GM23338 (cell line): ENCODE measurements at regions not wholly inside any gene's neighbourhood (a gene's known extent, or its start where the extent isn't known, plus 50 kb on each side); places are given as distances from the start of the nearest gene placed in this dataset.

Source experiments
- CREB1 ChIP-seq: fragments of 250-450 bp; sonication (Bioruptor Pico); IDR thresholded peaks from 2 replicates; pipeline ENCODE4 v1.5.0; 2020; ENCODE audit warnings: low read depth, mild to moderate bottlenecking, moderate library complexity
- CTCF ChIP-seq, 2 experiments: fragments of 200-600 bp in 1 of 2; sonication (generic) in 1 of 2; conservative IDR thresholded peaks; 2 replicates each; pipeline versions ENCODE4 v1.5.1 to v1.6.1; 2016 to 2017; ENCODE audit warnings: antibody characterized with exemption in 2 of 2, low read depth in 2 of 2, mild to moderate bottlenecking in 2 of 2, moderate library complexity in 1 of 2
- EZH2 ChIP-seq: fragments of 200-600 bp; sonication (generic); IDR thresholded peaks from one replicate; pipeline ENCODE4 v1.8.0; 2017; ENCODE audit warnings: antibody characterized with exemption, mild to moderate bottlenecking, low read depth; ENCODE audit not compliant: unreplicated experiment
- EZH2phosphoT487 ChIP-seq: fragments of 200-600 bp; sonication (generic); IDR thresholded peaks from one replicate; pipeline ENCODE4 v1.8.1; 2018; ENCODE audit warnings: antibody characterized with exemption; ENCODE audit not compliant: unreplicated experiment
- JUNB ChIP-seq: IDR thresholded peaks from one replicate; pipeline ENCODE4 v1.6.1; 2016; ENCODE audit warnings: antibody characterized with exemption; ENCODE audit not compliant: unreplicated experiment
- NANOG ChIP-seq: IDR thresholded peaks from 2 replicates; pipeline ENCODE4 v1.6.1; 2016; ENCODE audit warnings: antibody characterized with exemption, borderline replicate concordance
- POLR2AphosphoS5 ChIP-seq: IDR thresholded peaks from 2 replicates; pipeline ENCODE4 v1.6.1; 2016; ENCODE audit warnings: antibody characterized with exemption, low read depth
- REST ChIP-seq: IDR thresholded peaks from one replicate; pipeline ENCODE4 v1.6.1; 2018; ENCODE audit warnings: antibody characterized with exemption; ENCODE audit not compliant: unreplicated experiment
- STAT1 ChIP-seq: IDR thresholded peaks from one replicate; pipeline ENCODE4 v1.6.1; 2016; ENCODE audit warnings: antibody characterized with exemption; ENCODE audit not compliant: unreplicated experiment
- ZNF114 ChIP-seq: fragments of 250-450 bp; sonication (Bioruptor Pico); IDR thresholded peaks from 2 replicates; pipeline ENCODE4 v1.5.0; 2020; ENCODE audit warnings: mild to moderate bottlenecking, moderate library complexity
- ZNF331 ChIP-seq: fragments of 250-450 bp; sonication (Bioruptor Pico); IDR thresholded peaks from 2 replicates; pipeline ENCODE4 v1.5.0; 2020; ENCODE audit warnings: low read depth, mild to moderate bottlenecking, moderate library complexity
- TF ChIP-seq, protein P1 (sequence below): fragments of 250-450 bp; sonication (Bioruptor Pico); IDR thresholded peaks from 2 replicates; pipeline ENCODE4 v1.5.0; 2020; ENCODE audit warnings: mild to moderate bottlenecking, moderate library complexity
- TF ChIP-seq, protein P2 (sequence below): IDR thresholded peaks from 2 replicates; pipeline ENCODE4 v1.6.1; 2016; ENCODE audit warnings: antibody characterized with exemption

- TF ChIP-seq POLR2AphosphoS5, result no peak
- TF ChIP-seq REST, result no peak
- TF ChIP-seq CTCF (conservative IDR thresholded peaks at IDR 0.05; ENCODE audit: low read depth in 2 of 2), result no peak
- TF ChIP-seq EZH2, result no peak
- TF ChIP-seq, protein P1, sequence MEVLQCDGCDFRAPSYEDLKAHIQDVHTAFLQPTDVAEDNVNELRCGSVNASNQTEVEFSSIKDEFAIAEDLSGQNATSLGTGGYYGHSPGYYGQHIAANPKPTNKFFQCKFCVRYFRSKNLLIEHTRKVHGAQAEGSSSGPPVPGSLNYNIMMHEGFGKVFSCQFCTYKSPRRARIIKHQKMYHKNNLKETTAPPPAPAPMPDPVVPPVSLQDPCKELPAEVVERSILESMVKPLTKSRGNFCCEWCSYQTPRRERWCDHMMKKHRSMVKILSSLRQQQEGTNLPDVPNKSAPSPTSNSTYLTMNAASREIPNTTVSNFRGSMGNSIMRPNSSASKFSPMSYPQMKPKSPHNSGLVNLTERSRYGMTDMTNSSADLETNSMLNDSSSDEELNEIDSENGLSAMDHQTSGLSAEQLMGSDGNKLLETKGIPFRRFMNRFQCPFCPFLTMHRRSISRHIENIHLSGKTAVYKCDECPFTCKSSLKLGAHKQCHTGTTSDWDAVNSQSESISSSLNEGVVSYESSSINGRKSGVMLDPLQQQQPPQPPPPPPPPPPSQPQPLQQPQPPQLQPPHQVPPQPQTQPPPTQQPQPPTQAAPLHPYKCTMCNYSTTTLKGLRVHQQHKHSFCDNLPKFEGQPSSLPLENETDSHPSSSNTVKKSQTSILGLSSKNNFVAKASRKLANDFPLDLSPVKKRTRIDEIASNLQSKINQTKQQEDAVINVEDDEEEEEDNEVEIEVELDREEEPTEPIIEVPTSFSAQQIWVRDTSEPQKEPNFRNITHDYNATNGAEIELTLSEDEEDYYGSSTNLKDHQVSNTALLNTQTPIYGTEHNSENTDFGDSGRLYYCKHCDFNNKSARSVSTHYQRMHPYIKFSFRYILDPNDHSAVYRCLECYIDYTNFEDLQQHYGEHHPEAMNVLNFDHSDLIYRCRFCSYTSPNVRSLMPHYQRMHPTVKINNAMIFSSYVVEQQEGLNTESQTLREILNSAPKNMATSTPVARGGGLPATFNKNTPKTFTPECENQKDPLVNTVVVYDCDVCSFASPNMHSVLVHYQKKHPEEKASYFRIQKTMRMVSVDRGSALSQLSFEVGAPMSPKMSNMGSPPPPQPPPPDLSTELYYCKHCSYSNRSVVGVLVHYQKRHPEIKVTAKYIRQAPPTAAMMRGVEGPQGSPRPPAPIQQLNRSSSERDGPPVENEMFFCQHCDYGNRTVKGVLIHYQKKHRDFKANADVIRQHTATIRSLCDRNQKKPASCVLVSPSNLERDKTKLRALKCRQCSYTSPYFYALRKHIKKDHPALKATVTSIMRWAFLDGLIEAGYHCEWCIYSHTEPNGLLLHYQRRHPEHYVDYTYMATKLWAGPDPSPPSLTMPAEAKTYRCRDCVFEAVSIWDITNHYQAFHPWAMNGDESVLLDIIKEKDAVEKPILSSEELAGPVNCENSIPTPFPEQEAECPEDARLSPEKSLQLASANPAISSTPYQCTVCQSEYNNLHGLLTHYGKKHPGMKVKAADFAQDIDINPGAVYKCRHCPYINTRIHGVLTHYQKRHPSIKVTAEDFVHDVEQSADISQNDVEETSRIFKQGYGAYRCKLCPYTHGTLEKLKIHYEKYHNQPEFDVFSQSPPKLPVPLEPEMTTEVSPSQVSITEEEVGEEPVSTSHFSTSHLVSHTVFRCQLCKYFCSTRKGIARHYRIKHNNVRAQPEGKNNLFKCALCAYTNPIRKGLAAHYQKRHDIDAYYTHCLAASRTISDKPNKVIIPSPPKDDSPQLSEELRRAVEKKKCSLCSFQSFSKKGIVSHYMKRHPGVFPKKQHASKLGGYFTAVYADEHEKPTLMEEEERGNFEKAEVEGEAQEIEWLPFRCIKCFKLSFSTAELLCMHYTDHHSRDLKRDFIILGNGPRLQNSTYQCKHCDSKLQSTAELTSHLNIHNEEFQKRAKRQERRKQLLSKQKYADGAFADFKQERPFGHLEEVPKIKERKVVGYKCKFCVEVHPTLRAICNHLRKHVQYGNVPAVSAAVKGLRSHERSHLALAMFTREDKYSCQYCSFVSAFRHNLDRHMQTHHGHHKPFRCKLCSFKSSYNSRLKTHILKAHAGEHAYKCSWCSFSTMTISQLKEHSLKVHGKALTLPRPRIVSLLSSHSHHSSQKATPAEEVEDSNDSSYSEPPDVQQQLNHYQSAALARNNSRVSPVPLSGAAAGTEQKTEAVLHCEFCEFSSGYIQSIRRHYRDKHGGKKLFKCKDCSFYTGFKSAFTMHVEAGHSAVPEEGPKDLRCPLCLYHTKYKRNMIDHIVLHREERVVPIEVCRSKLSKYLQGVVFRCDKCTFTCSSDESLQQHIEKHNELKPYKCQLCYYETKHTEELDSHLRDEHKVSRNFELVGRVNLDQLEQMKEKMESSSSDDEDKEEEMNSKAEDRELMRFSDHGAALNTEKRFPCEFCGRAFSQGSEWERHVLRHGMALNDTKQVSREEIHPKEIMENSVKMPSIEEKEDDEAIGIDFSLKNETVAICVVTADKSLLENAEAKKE, result no peak
- no peak for TF ChIP-seq CREB1
- TF ChIP-seq EZH2phosphoT487, result no peak
- TF ChIP-seq ZNF114 (CRISPR knock-in tag), result no peak
- no peak for TF ChIP-seq STAT1
- TF ChIP-seq JUNB, result no peak
- TF ChIP-seq, protein P2, sequence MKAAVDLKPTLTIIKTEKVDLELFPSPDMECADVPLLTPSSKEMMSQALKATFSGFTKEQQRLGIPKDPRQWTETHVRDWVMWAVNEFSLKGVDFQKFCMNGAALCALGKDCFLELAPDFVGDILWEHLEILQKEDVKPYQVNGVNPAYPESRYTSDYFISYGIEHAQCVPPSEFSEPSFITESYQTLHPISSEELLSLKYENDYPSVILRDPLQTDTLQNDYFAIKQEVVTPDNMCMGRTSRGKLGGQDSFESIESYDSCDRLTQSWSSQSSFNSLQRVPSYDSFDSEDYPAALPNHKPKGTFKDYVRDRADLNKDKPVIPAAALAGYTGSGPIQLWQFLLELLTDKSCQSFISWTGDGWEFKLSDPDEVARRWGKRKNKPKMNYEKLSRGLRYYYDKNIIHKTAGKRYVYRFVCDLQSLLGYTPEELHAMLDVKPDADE, result no peak
- TF ChIP-seq ZNF331 (CRISPR knock-in tag), result no peak
- TF ChIP-seq NANOG, result no peak
Measured at GRCh38 chr5:159644053-159644452, 272.2 kb upstream of the ADRA1B start.
